HepG2 (cell line): ENCODE measurements at regions not wholly inside any gene's neighbourhood (a gene's known extent, or its start where the extent isn't known, plus 50 kb on each side); places are given as distances from the start of the nearest gene placed in this dataset.

Source experiments
- MXI1 ChIP-seq: IDR thresholded peaks from 3 replicates; pipeline ENCODE4 v1.6.1; 2012; ENCODE audit warnings: low read depth, low read length, inconsistent platforms, borderline replicate concordance
- NR2F1 ChIP-seq, 2 experiments: fragments of 450-650 bp in 1 of 2; formaldehyde crosslinking in 1 of 2; IDR thresholded peaks; 2 replicates each; pipeline versions ENCODE4 v1.5.0 to v1.6.1; 2016 to 2020; ENCODE audit warnings: mild to moderate bottlenecking in 1 of 2, missing compliant biosample characterization in 1 of 2, missing genetic modification reagents in 1 of 2, moderate library complexity in 1 of 2
- PBX2 ChIP-seq: IDR thresholded peaks from 2 replicates; pipeline ENCODE4 v1.6.1; 2016; ENCODE audit warnings: control low read depth
- RNF2 ChIP-seq: fragments of 450-650 bp; conservative IDR thresholded peaks from 2 replicates; pipeline ENCODE4 v1.6.1; 2016; ENCODE audit warnings: low read depth

DNA sequence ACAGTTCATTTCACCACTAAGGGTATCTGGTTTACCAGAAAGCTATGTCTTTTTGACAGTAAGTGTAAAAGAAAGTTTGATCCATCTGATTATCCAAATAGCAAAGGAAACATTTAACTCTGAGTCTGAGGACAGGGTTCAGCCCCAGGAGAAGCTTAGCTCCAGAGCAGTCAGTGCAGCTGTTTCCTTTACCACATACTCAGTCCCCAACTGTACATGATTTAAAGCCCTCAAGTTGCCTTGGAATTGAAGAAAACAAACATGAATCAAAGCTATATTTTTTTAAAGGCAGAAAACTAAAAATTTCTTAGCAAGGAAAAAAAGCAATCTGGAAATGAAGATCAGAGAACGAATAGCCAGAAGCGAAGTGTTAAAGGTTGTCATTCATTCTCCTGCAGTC lies 746.0 kb downstream of the METTL4 start:
- TF ChIP-seq RNF2 (no peak), NR2F1 (CRISPR knock-in tag; IDR thresholded peaks at IDR 0.05) (no peak), PBX2 (CRISPR knock-in tag) (no peak), MXI1 (no peak)
